Osteocyte (in vitro differentiated cells): ENCODE measurements at regions not wholly inside any gene's neighbourhood (a gene's known extent, or its start where the extent isn't known, plus 50 kb on each side); places are given as distances from the start of the nearest gene placed in this dataset.

ENCODE experiments used
- DNase-seq: peaks from one replicate; pipeline ENCODE4 v3.0.0; 2021; ENCODE audit warnings: mixed read lengths; ENCODE audit not compliant: unreplicated experiment; ENCODE audit errors: extremely low spot score
- H3K27ac Mint-ChIP-seq: one replicate; pipeline ENCODE4 v1.8.0; 2021; ENCODE audit warnings: mild to moderate bottlenecking, mixed read lengths; ENCODE audit not compliant: unreplicated experiment
- H3K27me3 Mint-ChIP-seq: one replicate; pipeline ENCODE4 v1.8.0; 2021; ENCODE audit warnings: mixed read lengths; ENCODE audit not compliant: unreplicated experiment
- H3K36me3 Mint-ChIP-seq: one replicate; pipeline ENCODE4 v1.8.0; 2021; ENCODE audit warnings: mixed read lengths; ENCODE audit not compliant: unreplicated experiment
- H3K4me1 Mint-ChIP-seq: one replicate; pipeline ENCODE4 v1.8.0; 2021; ENCODE audit warnings: mixed read lengths; ENCODE audit not compliant: unreplicated experiment
- H3K4me3 Mint-ChIP-seq: one replicate; pipeline ENCODE4 v1.8.0; 2021; ENCODE audit warnings: mild to moderate bottlenecking, moderate library complexity, mixed read lengths; ENCODE audit not compliant: unreplicated experiment
- H3K9me3 Mint-ChIP-seq: one replicate; pipeline ENCODE4 v1.8.0; 2021; ENCODE audit warnings: mixed read lengths; ENCODE audit not compliant: unreplicated experiment
- CTCF ChIP-seq: fragments of 200-600 bp; sonication (generic); IDR thresholded peaks from 2 replicates; pipeline ENCODE4 v1.5.0; 2021; ENCODE audit warnings: antibody characterized with exemption, mild to moderate bottlenecking, moderate library complexity

GRCh38 chr20:24134930-24135329 lies 146.4 kb upstream of the GGTLC1 start:
- no peak for TF ChIP-seq CTCF
- Mint-ChIP-seq H3K4me3 (no peak overlapping the region), H3K4me1 (peaks cover 23% of the 10 kb centered on the region), H3K36me3 (no peaks in the 10 kb centered on the region), H3K27ac (no peak overlapping the region), H3K9me3 (no peaks in the 10 kb centered on the region), H3K27me3 (no peaks in the 10 kb centered on the region)
- DNase-seq, result no peak

GRCh38 chr20:24134284-24134683 lies 145.7 kb upstream of the GGTLC1 start:
- Mint-ChIP-seq H3K27ac (no peak overlapping the region), H3K36me3 (no peaks in the 10 kb centered on the region), H3K4me3 (no peak overlapping the region), H3K9me3 (no peaks in the 10 kb centered on the region), H3K4me1 (peaks cover 23% of the 10 kb centered on the region), H3K27me3 (no peaks in the 10 kb centered on the region)
- no peak for TF ChIP-seq CTCF
- DNase-seq, result no peak

- Mint-ChIP-seq H3K36me3 (no peaks in the 10 kb centered on the region), H3K4me1 (peaks cover 23% of the 10 kb centered on the region), H3K27ac (no peak overlapping the region), H3K9me3 (no peaks in the 10 kb centered on the region), H3K4me3 (no peak overlapping the region), H3K27me3 (peaks cover 3% of the 10 kb centered on the region)
- no peak for DNase-seq
- no peak for TF ChIP-seq CTCF
Observed at GRCh38 chr20:24132246-24132645, 143.7 kb upstream of the GGTLC1 start.

- peaks cover 3% of the 10 kb centered on the region for H3K27me3 Mint-ChIP-seq
- H3K4me1 Mint-ChIP-seq, result peaks cover 23% of the 10 kb centered on the region
- H3K36me3 Mint-ChIP-seq, result no peaks in the 10 kb centered on the region
- DNase-seq, result no peak
- no peak for TF ChIP-seq CTCF
- H3K27ac Mint-ChIP-seq, result no peak overlapping the region
- H3K4me3 Mint-ChIP-seq, result no peak overlapping the region
- H3K9me3 Mint-ChIP-seq, result no peaks in the 10 kb centered on the region
Observed at GRCh38 chr20:24131684-24132083, 143.1 kb upstream of the GGTLC1 start.

- no peak for TF ChIP-seq CTCF
- no peaks in the 10 kb centered on the region for H3K9me3 Mint-ChIP-seq
- peaks cover 23% of the 10 kb centered on the region for H3K4me1 Mint-ChIP-seq
- DNase-seq, result no peak
- no peak overlapping the region for H3K27ac Mint-ChIP-seq
- no peaks in the 10 kb centered on the region for H3K36me3 Mint-ChIP-seq
- no peak overlapping the region for H3K4me3 Mint-ChIP-seq
- peaks cover 3% of the 10 kb centered on the region for H3K27me3 Mint-ChIP-seq
Observed at GRCh38 chr20:24131281-24131680, 142.7 kb upstream of the GGTLC1 start.
